Astrocyte of the hippocampus (primary cell): ENCODE measurements at regions not wholly inside any gene's neighbourhood (a gene's known extent, or its start where the extent isn't known, plus 50 kb on each side); places are given as distances from the start of the nearest gene placed in this dataset.
A peak's percentile ranks its signal among the peaks of the same experiment; 100 is the strongest.

Source experiments
- DNase-seq: peaks from one replicate; pipeline ENCODE4 v3.0.0; 2011; ENCODE audit warnings: low read depth, low spot score

DNA sequence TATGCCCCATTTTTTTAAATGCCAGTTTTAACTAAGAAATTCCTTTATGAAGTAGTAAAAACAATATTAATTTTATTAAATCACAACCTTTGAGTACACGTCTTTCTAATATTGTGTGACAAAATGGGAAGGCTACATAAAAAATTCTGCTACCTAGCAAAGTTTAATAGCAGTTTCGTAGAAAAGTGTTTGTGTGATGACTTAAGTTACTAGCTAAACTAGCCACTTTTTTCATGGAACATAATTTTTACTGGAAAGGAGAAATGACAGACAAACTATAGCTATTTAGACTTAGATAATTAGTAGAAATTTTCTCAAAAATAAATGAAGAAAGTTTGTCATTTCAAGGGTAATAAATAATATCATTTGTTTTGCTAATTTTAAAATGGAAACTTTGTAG is 153.1 kb downstream of the GPAM start:
- DNase-seq = no peak

- no peak for DNase-seq
Observed at GRCh38 chr10:112039823-112040222, 143.7 kb downstream of the GPAM start.

GRCh38 chr10:112040696-112041095 is 142.9 kb downstream of the GPAM start:
- no peak for DNase-seq

DNA sequence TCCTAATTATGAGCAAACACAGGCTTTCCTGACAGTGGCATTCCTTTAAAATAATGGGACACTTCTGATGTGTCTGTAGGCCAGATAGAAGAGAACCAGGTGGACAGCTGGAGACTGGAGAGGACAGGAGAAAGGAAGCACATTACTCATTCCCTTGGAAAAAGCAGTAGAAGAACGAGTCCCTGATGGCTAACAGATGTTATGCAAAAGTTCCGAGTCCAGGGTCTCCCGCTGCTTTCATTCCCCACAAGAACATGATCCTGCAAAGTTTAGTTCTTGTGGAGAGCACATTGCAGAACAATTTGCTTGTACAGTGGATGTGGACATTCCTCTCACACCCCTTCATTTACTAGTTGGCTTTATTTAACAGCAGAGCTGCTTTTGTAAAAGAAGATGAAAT is 137.6 kb downstream of the GPAM start:
- DNase-seq = no peak

GRCh38 chr10:112047674-112048073 is 135.9 kb downstream of the GPAM start:
- DNase-seq = no peak

DNA sequence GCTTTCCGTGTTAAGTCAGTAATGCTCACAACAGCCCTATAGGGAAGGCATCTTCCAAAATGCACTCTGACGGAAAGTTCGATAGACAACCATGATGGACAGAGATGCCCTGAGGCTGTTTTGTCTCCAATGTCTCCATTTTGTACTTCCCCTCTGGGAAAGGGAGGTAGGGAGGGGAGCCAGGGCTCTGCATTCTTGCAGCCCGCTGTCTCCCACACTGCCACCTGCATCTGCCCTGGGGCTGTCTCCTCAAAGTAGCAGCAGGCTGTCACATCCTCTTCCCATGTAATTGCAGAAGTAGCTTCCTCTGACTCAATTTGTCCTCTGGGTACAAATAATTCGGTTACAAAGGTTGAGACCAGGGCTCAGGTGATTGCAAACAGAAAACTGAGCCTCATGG is 131.4 kb downstream of the GPAM start:
- DNase-seq = no peak

- DNase-seq = no peak
Observed at GRCh38 chr10:112053895-112054294, 129.7 kb downstream of the GPAM start.

GRCh38 chr10:112054516-112054915 is 129.0 kb downstream of the GPAM start:
- no peak for DNase-seq

DNA sequence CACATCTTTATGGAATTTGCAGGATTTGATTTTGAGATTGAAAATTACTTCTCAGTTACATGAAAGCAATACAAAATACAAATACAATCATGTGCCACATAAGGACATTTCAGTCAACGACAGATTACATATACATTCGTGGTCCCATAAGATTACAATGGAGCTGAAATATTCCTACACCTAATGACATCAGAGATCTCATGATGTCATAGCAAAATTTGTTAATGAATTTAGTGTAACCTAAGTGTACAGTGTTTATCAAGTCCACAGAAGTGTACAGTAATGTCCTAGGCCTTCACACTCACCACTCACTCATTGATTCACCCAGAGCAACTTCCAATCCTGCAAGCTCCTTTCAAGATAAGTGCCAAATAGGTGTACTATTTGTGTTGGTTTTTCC is 126.5 kb downstream of the GPAM start:
- no peak for DNase-seq

GRCh38 chr10:112059220-112059619 is 124.3 kb downstream of the GPAM start:
- no peak for DNase-seq

DNA sequence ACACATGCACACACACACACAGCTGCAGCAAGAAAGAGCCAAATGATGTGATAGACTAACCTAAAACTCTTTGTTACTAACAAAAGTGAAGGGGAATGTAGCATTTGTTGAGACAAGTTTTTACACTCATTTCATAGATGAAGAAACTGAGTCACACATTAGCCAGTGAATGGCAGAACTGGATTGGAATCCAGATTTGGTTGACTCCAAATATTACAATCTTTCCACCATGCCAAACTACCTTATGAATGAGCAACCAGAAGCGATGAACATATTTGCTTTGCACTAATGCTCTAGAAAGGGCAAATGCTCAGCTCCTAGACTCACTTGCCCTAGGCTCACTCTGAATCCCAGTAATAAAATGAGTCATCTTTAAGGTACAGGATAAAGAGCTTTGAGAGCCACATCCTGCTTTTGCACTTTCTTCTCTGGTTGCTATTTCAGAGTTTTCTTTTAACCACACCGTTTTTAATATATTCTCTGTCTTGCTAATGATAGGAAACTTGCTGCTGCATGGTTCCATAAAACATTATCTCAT is 111.9 kb downstream of the GPAM start:
- no peak for DNase-seq

- DNase-seq = no peak
Observed at GRCh38 chr10:112078003-112078402, 105.6 kb downstream of the GPAM start.

- no peak for DNase-seq
Observed at GRCh38 chr10:112080231-112080630, 103.3 kb downstream of the GPAM start.

GRCh38 chr10:112082120-112082519 is 101.4 kb downstream of the GPAM start:
- DNase-seq = peak; percentile 12

DNA sequence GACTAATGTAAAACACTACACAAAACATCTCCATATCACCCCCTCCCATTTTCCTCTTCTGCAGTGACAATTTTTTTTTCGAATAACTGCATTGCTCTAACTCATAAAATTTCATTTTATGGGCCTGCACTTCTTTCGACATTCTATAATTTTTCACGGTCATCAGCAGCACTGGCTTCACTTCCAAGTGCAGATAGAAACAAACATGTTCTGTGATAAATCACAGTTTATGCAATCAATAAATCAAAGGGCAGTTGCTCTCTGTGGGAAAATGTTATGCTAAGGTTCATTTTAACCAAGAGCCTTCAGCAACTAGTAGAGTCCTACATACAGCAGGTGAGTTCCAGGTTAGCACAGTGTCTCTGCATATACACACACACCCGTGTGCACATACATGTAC is 100.1 kb downstream of the GPAM start:
- no peak for DNase-seq

GRCh38 chr10:112087953-112088456 is 95.6 kb downstream of the GPAM start:
- no peak for DNase-seq

DNA sequence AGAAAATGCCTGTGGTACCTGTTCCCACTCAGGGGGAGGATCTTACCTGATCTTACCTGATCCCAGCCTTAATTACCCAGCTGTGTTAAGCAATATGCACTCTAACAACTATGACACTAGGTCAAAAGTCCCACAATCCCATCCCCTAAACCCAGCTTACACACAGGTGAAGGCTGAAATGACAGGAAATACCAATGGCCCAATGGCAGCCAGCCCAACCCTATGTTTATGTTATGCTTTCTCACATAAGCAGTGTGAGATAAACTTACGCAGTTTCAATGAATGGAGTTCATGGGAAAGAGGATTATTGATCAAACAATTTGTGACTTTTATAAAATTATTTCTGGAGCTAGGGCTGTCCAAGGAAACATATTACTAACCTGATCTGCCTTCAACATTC is 91.9 kb downstream of the GPAM start:
- no peak for DNase-seq

DNA sequence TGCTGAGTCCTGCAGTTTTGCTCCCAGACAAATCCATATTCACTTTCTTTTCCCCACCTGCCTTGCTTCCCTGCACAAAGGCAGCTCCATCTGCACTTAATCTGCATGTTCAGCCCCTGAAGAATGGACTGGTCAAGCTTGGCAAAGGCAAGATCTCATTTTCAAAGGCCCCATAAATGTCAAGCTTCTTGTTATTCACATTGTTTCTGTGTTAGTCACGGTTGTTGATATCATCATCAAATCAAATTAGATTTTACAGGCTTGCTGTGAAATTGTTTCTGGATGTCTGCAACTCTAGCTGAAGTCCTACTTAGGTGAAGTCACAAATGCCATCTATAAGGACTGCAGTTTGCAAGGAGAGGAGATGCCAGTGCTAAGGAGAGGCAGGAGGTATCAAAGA is 91.0 kb downstream of the GPAM start:
- DNase-seq = peak; percentile 3

DNA sequence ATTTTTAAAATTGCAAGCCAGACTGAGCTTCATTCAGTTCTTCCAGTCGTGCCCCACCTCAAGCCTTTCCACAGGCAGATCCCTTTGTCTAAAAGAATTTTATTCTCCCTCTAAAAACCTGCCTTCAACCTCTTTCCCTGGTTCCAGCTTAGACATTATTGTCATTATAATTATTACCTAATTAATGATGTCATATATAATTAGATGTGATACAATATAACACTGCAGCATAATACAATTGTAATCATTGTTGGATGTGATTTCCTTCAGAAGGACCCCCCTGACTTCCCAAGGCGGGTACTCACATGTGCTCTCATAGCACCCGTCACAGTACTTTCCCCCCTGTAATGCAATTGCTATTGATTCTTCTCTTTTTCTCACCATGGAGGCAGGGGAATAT is 88.6 kb downstream of the GPAM start:
- DNase-seq = no peak

DNA sequence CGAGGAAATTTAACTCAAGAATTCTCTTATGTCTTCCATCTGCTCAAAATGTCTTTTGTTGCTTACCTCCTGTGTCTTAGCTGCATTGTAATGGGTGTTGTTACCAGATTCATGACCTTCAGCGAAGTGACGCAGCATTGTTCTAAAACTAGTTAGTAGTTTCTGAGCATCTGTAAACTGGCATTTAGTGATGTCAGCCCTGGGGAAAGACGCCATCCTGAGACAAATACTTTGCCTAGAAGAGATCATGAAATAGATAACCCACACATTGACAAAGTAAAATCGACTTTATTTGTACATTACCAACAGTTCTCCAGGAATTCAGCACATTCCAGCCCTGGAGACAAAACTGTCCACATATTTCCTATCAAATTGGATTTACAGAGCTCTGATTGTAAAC is 87.8 kb downstream of the GPAM start:
- DNase-seq = no peak

DNA sequence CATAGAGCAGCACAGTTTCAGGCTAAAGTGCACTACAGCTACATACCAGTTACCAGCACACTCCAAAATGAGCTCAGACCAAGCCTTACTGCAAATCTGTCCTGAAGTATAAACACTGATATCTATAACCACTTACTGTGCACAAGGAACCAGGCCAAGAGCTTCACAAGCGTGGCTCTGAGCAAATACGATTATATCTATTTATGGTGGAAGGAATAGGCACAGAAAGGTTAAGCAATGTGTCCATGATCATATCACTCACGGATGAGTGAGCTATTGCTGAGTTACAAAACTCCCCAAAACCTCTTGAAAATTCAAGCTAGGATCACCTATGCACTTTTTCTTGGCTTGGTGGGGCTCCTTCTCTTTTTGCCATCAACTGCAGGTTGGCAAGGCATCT is 84.9 kb downstream of the GPAM start:
- DNase-seq = no peak
